Heart right ventricle (tissue), 16 donors: ENCODE measurements at regions not wholly inside any gene's neighbourhood (a gene's known extent, or its start where the extent isn't known, plus 50 kb on each side); places are given as distances from the start of the nearest gene placed in this dataset.

Experiments used
- ATAC-seq, 8 donors: fragments of 200-7000 bp; cut with Tn5 transposase; one replicate each; pipeline ENCODE4 v1.9.1; 2020; ENCODE audit warnings: mild to moderate bottlenecking in 8 of 8, moderate library complexity in 8 of 8, moderate number of reproducible peaks in 1 of 8
- DNase-seq, 2 donors: peaks; one replicate each; pipeline ENCODE4 v3.0.0-alpha.2; 2020
- H3K27ac ChIP-seq, 10 donors: fragments of 200-600 bp; sonication (generic) in 2 of 10; one replicate each; pipeline versions ENCODE4 v1.5.0 to v1.8.0; 2020 to 2022; ENCODE audit warnings: mild to moderate bottlenecking in 3 of 10
- H3K27me3 ChIP-seq, 7 donors: fragments of 200-600 bp; one replicate each; pipeline ENCODE4 v1.8.0; 2021 to 2022; ENCODE audit warnings: mild to moderate bottlenecking in 2 of 7
- H3K36me3 ChIP-seq, 9 donors: fragments of 200-600 bp; sonication (generic) in 1 of 9; one replicate each; pipeline versions ENCODE4 v1.5.0 to v1.8.0; 2020 to 2022; ENCODE audit warnings: mild to moderate bottlenecking in 2 of 9
- H3K4me1 ChIP-seq, 9 donors: fragments of 200-600 bp; sonication (generic) in 1 of 9; one replicate each; pipeline versions ENCODE4 v1.5.0 to v1.8.0; 2020 to 2022; ENCODE audit warnings: mild to moderate bottlenecking in 4 of 9
- H3K4me3 ChIP-seq, 10 donors: fragments of 200-600 bp; sonication (generic) in 2 of 10; one replicate each; pipeline versions ENCODE4 v1.5.0 to v1.8.0; 2020 to 2022; ENCODE audit warnings: mild to moderate bottlenecking in 7 of 10, moderate library complexity in 2 of 10
- H3K9me3 ChIP-seq, 11 donors: fragments of 200-600 bp in 10 of 11; sonication (generic) in 2 of 11; one replicate each; pipeline versions ENCODE4 v1.5.0 to v1.8.0; 2013 to 2022; ENCODE audit warnings: mild to moderate bottlenecking in 2 of 11, control low read depth in 1 of 11, moderate library complexity in 1 of 11
- CTCF ChIP-seq, 9 donors: fragments of 200-600 bp; sonication (generic) in 2 of 9; IDR thresholded peaks; one replicate each; pipeline versions ENCODE4 v1.5.0 to v1.8.0; 2021 to 2022; ENCODE audit warnings: antibody characterized with exemption in 9 of 9, mild to moderate bottlenecking in 5 of 9, moderate library complexity in 1 of 9
- WGBS, 2 donors: extraction: QIAGEN DNeasy Blood & Tissue Kit; methylation state at CpG; one replicate each; pipeline ENCODE4 v1.1.7; 2013; ENCODE audit warnings: inconsistent platforms in 1 of 2; 5-methylcytosine and 5-hydroxymethylcytosine counted together
- intact Hi-C, 10 donors: fragments of 100-400 bp; cut with DNase I; formaldehyde crosslinking; loops; one replicate each; pipeline versions ENCODE4 v1.11.1 to v1.14.2; 2022
- donor health status: Arrhythmogenic right ventricular cardiomyopathy.
- donor health status: ischemic (EF 13 %, LVEDD 7.1; RV severe dilation, severe dysfunction).
- donor health status: healthy with polysubstance abuse.
- donor health status: DM: no; HTN: yes; CAD: no.
- donor health status: DM: no; HTN: no; CAD: no.
- donor health status: ischemic (EF 25% LVEDD 6.9; RV normal size, moderate dysfunction).
- donor health status: ischemic (EF 25% LVEDD 5.7; RV mildly dilated, moderate dysfunction).
- donor health status: healthy.
- donor health status: DM: yes; HTN: yes; CAD: no.
- donor health status: Ischemic cardiomyopathy.
- donor health status: ischemic (EF 35%, LVEDD 5.7; RV mildly dilated, moderate dysfunction).
- donor health status: nonischemic (EF 11% LVEDD 7.7; RV severe dilation, severe dysfunction).
- donor health status: DM: yes; HTN: yes; CAD: no.
- donor health status: PGD.
- donor health status: ischemic (EF 29% LVEDD 5.4; RV normal size, mild dysfunction).
- donor health status: nonischemic (EF 23%, LVEDD 6.1; RV moderate dilation, normal function).

DNA sequence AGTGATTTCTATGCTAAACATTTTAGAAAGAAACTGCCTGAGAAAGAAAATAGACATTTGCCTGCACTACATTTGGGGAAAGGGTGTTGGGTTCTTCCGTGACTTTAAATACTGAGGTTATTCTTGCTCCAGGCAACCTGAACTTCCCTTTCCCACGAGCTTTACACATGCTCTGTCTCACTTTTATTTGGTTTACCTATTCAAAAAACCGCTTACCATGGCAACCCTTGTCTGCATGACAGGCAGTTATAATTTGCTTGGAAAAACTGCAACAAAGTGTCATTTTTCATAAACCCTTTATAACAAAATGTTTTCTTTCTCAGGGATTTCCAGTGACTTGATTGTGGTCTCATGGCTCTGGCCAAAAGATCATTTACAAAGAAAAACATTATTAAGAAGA, 416.3 kb upstream of the MEIS2 start:
- no peaks in the 10 kb centered on the region for H3K36me3 ChIP-seq
- H3K27me3 ChIP-seq, result no peaks in the 10 kb centered on the region
- DNase-seq, result no peak
- H3K4me1 ChIP-seq, result no peaks in the 10 kb centered on the region
- ATAC-seq, result no peak
- intact Hi-C loops, result no loop called here
- no peak for TF ChIP-seq CTCF (IDR thresholded peaks at IDR 0.05)
- no peak overlapping the region for H3K4me3 ChIP-seq
- no peak overlapping the region for H3K27ac ChIP-seq
- 66 to 74% methylated on average over 3 of the region's 3 CpGs for WGBS, 2 donors
- peaks cover 0 to 4% (median 0%) of the 10 kb centered on the region in 11 donors for H3K9me3 ChIP-seq

- H3K4me1 ChIP-seq, result no peaks in the 10 kb centered on the region
- H3K9me3 ChIP-seq, result peaks cover 0 to 6% (median 0%) of the 10 kb centered on the region in 11 donors
- intact Hi-C loops, result no loop called here
- no peaks in the 10 kb centered on the region for H3K27me3 ChIP-seq
- no peak overlapping the region for H3K27ac ChIP-seq
- WGBS, 2 donors, result 67 to 87% methylated on average over 6 of the region's 6 CpGs
- no peak for DNase-seq
- H3K36me3 ChIP-seq, result no peaks in the 10 kb centered on the region
- ATAC-seq, result no peak
- TF ChIP-seq CTCF (IDR thresholded peaks at IDR 0.05), result no peak
- no peak overlapping the region for H3K4me3 ChIP-seq
Measured at GRCh38 chr15:37517191-37517895, 417.0 kb upstream of the MEIS2 start.

DNA sequence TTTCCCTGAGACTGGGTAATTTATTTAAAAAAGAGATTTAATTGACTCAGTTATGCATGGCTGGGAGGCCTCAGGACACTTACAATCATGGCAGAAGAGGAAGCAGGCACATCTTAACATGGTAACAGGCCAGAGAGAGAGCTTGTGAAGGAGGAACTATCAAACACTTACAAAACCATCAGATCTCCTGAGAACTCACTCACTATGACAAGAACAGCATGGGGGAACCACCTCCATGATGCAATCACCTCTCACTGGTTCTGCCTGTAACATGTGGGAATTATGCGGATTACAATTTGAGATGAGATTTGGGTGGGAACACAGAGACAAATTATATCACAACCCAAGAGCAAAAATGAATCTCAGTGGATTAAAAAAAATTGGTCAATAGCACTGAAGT, 416.0 kb upstream of the TMCO5A start:
- H3K27me3 ChIP-seq, result no peaks in the 10 kb centered on the region
- 95 to 100% methylated on average over 1 of the region's 1 CpG for WGBS, 2 donors
- no peak for DNase-seq

DNA sequence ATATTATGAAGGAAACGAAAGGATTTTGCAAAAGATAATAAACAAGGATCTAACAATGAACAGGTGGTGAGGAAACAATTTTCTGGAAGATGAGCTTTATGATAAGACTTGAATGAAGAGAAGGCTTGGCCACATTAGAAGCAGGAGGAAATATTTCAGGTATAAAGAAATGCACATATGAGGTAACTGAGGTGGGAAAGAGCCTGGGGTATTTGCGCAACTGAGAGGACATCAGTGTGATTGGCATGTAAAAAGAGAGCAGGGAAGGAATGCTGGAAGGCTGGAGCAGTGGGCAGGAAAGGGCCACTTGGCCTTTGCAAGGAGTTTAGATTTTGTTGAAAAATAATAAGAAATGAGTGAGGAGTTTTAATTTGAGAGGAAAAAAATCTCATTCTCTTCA, 414.4 kb upstream of the TMCO5A start:
- H3K36me3 ChIP-seq, result no peaks in the 10 kb centered on the region
- intact Hi-C loops, result no loop called here
- H3K4me3 ChIP-seq, result no peak overlapping the region
- no peaks in the 10 kb centered on the region for H3K4me1 ChIP-seq
- DNase-seq (no peak), ATAC-seq (no peak)
- no peaks in the 10 kb centered on the region for H3K27me3 ChIP-seq
- no peak for TF ChIP-seq CTCF (IDR thresholded peaks at IDR 0.05)
- peaks cover 0 to 13% (median 0%) of the 10 kb centered on the region in 11 donors for H3K9me3 ChIP-seq
- WGBS, 2 donors, result 86 to 89% methylated on average over 2 of the region's 2 CpGs
- H3K27ac ChIP-seq, result no peak overlapping the region

More for the DNA sequence above, 416.0 kb upstream of the TMCO5A start:
- Histone ChIP-seq H3K4me3 (no peak overlapping the region), H3K27ac (no peak overlapping the region), H3K4me1 (no peaks in the 10 kb centered on the region), H3K36me3 (no peaks in the 10 kb centered on the region), H3K9me3 (peaks cover 0 to 17% (median 0%) of the 10 kb centered on the region in 11 donors)
- ATAC-seq, result no peak
- no peak for TF ChIP-seq CTCF (IDR thresholded peaks at IDR 0.05)
- intact Hi-C loops, result no loop called here
